HCT116 (cell line): ENCODE measurements at regions not wholly inside any gene's neighbourhood (a gene's known extent, or its start where the extent isn't known, plus 50 kb on each side); places are given as distances from the start of the nearest gene placed in this dataset.

Experiments used
- ATAC-seq: fragments of 200-7000 bp; cut with Tn5 transposase; 2 replicates; pipeline ENCODE4 v1.9.1; 2020; ENCODE audit warnings: mild to moderate bottlenecking, moderate library complexity
- BruUV-seq: library from RNA; stranded (reverse); fragments of 400-500 nt; replicated peaks from 2 replicates; lab custom pipeline; 2021; lab: Mats Ljungman, UMichigan
- CTCF ChIA-PET: fragments of 300-600 bp; sonication (Branson Sonifier 250); formaldehyde crosslinking; loops from one replicate; lab custom pipeline; 2021; ENCODE audit warnings: antibody characterized with exemption; lab: Charles Lee
- POLR2A ChIA-PET: fragments of 300-600, 350-600 bp; sonication (Branson Sonifier 250); formaldehyde crosslinking; loops from one replicate; lab custom pipeline; 2021; ENCODE audit warnings: antibody characterized with exemption; lab: Charles Lee
- RAD21 ChIA-PET, 2 experiments: fragments of 300-600 bp; sonication (Branson Sonifier 250); formaldehyde crosslinking; loops; one replicate each; lab custom pipeline; 2023; ENCODE audit warnings: low total read pairs in 2 of 2; ENCODE audit not compliant: uncharacterized antibody in 2 of 2, unreplicated experiment in 2 of 2, low non-redundant PET in 1 of 2; lab: Charles Lee
- DNase-seq: peaks from one replicate; pipeline ENCODE4 v3.0.0-alpha.2; 2010; ENCODE audit warnings: low read depth, low spot score
- H2AFZ ChIP-seq: fragments of 200-600 bp; shearing (Covaris generic), sonication (generic); 2 replicates; pipeline ENCODE4 v1.6.1; 2017; ENCODE audit warnings: low read depth, mixed run types, mixed read lengths, antibody characterized with exemption, low read length; ENCODE audit not compliant: poor library complexity, severe bottlenecking
- H3K27ac ChIP-seq: 2 replicates; pipeline ENCODE4 v1.5.1; 2012; ENCODE audit warnings: low read depth, low read length
- H3K27me3 ChIP-seq: fragments of 200-600 bp; sonication (generic); 2 replicates; pipeline ENCODE4 v1.6.1; 2016; ENCODE audit warnings: mixed run types, low read length, mixed read lengths; ENCODE audit not compliant: insufficient read depth
- H3K36me3 ChIP-seq, 2 experiments: fragments of 200-500 bp in 1 of 2; fragments of 200-600 bp in 1 of 2; sonication (Bioruptor generic) in 1 of 2; sonication (generic) in 1 of 2; 2 replicates each; pipeline versions ENCODE4 v1.5.1 to v1.6.1; 2014 to 2016; ENCODE audit warnings: low read length in 2 of 2, inconsistent platforms in 1 of 2, mixed read lengths in 1 of 2, mixed run types in 1 of 2; ENCODE audit not compliant: insufficient read depth in 2 of 2, control insufficient read depth in 1 of 2
- H3K4me1 ChIP-seq, 2 experiments: fragments of 200-600 bp in 1 of 2; sonication (generic) in 1 of 2; 2 replicates each; pipeline versions ENCODE4 v1.5.1 to v1.6.1; 2012 to 2017; ENCODE audit warnings: low read length in 2 of 2, inconsistent platforms in 1 of 2, mild to moderate bottlenecking in 1 of 2, mixed read lengths in 1 of 2, mixed run types in 1 of 2, moderate library complexity in 1 of 2; ENCODE audit not compliant: insufficient read depth in 2 of 2, control insufficient read depth in 1 of 2
- H3K4me2 ChIP-seq: fragments of 200-600 bp; sonication (generic); 2 replicates; pipeline ENCODE4 v1.6.1; 2017; ENCODE audit warnings: mixed run types, low read length, mixed read lengths
- H3K4me3 ChIP-seq, 2 experiments: fragments of 200-600 bp in 1 of 2; sonication (generic) in 1 of 2; replicated peaks in 1 of 2; 2 replicates each; pipeline ENCODE4 v1.5.1; 2011 to 2016; ENCODE audit warnings: low read length in 2 of 2, control low read depth in 1 of 2, low read depth in 1 of 2, mild to moderate bottlenecking in 1 of 2, mixed read lengths in 1 of 2, mixed run types in 1 of 2
- H3K79me2 ChIP-seq: fragments of 200-600 bp; sonication (generic); 2 replicates; pipeline ENCODE4 v1.6.1; 2017; ENCODE audit warnings: mild to moderate bottlenecking, mixed run types, low read length, moderate library complexity, mixed read lengths; ENCODE audit not compliant: insufficient read depth
- H3K9ac ChIP-seq: fragments of 200-600 bp; sonication (generic); 2 replicates; pipeline ENCODE4 v1.6.1; 2016; ENCODE audit warnings: low read length, mixed read lengths
- H3K9me2 ChIP-seq: fragments of 200-600 bp; sonication (generic), shearing (Covaris generic); 2 replicates; pipeline ENCODE4 v1.6.1; 2017; ENCODE audit warnings: mixed run types, mild to moderate bottlenecking, moderate library complexity; ENCODE audit not compliant: insufficient read depth
- H3K9me3 ChIP-seq, 2 experiments: fragments of 200-500 bp in 1 of 2; fragments of 200-600 bp in 1 of 2; sonication (Bioruptor generic) in 1 of 2; sonication (generic) in 1 of 2; 2 replicates each; pipeline ENCODE4 v1.6.1; 2014 to 2017; ENCODE audit warnings: low read length in 2 of 2, mixed read lengths in 2 of 2, inconsistent platforms in 1 of 2, low read depth in 1 of 2, mild to moderate bottlenecking in 1 of 2, mixed run types in 1 of 2, moderate library complexity in 1 of 2; ENCODE audit not compliant: control insufficient read depth in 1 of 2, insufficient read depth in 1 of 2
- H4K20me1 ChIP-seq: fragments of 200-600 bp; sonication (generic), shearing (Covaris generic); 2 replicates; pipeline ENCODE4 v1.6.1; 2017; ENCODE audit warnings: mixed run types, mild to moderate bottlenecking, moderate library complexity; ENCODE audit not compliant: insufficient read depth
- CEBPB ChIP-seq: IDR thresholded peaks from 2 replicates; pipeline ENCODE4 v1.6.1; 2012; ENCODE audit warnings: low read depth
- EGR1 ChIP-seq: IDR thresholded peaks from 2 replicates; pipeline ENCODE4 v1.6.1; 2012; ENCODE audit warnings: low read depth
- FOSL1 ChIP-seq: IDR thresholded peaks from 2 replicates; pipeline ENCODE4 v1.6.1; 2012; ENCODE audit warnings: low read depth
- POLR2A ChIP-seq: IDR thresholded peaks from 2 replicates; pipeline ENCODE4 v1.7.0; 2011; ENCODE audit warnings: borderline replicate concordance; ENCODE audit not compliant: insufficient read depth, insufficient read length; ENCODE audit errors: extremely low read depth
- POLR2AphosphoS5 ChIP-seq: IDR thresholded peaks from 2 replicates; pipeline ENCODE4 v1.6.1; 2011; ENCODE audit warnings: mild to moderate bottlenecking, low read depth, low read length, moderate library complexity
- SIN3A ChIP-seq: IDR thresholded peaks from 2 replicates; pipeline ENCODE4 v1.6.1; 2012; ENCODE audit warnings: low read depth
- SP1 ChIP-seq: IDR thresholded peaks from 2 replicates; pipeline ENCODE4 v1.6.1; 2012; ENCODE audit warnings: low read depth
- YY1 ChIP-seq: IDR thresholded peaks from 2 replicates; pipeline ENCODE4 v1.6.1; 2011; ENCODE audit warnings: low read length, low read depth, moderate library complexity, mild to moderate bottlenecking; ENCODE audit not compliant: insufficient replicate concordance; ENCODE audit errors: extremely low read depth
- ZNF274 ChIP-seq: fragments of 200-500 bp; sonication (Bioruptor generic); IDR thresholded peaks from 2 replicates; pipeline ENCODE4 v1.6.1; 2014; ENCODE audit warnings: mild to moderate bottlenecking, low read depth, low read length, inconsistent platforms
- intact Hi-C: fragments of 100-400 bp; cut with micrococcal nuclease; formaldehyde crosslinking; loops from 2 replicates; pipeline ENCODE4 v1.10.0; 2022

DNA sequence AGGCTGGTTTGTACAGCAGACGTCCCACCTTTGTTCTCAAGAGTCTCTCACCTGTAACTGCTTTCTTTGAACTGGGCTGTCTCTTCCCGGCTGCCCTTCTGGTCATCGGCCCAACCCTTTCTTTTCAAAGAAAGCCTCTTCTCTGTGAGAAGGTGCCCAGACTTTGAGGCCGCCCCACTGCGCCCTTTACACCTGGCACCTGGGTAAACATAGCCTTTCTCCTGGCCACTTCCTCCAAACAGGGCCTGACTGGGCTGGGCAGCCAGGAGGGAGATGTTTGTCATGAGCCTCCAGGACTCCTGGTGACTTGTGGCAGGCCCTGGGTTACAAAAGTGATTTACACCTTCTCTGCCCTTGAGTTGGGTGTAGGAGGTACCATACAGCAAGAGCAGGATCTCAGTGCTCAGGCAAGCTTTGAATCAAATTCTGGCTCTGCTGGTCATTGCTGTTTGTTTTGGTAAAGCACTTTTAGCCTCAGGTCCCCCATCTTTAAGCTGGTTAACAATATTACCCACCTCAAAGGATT is 127.2 kb upstream of the CXCL14 start:
- Histone ChIP-seq H3K9me3 (no peaks in the 10 kb centered on the region), H3K27me3 (peaks cover 12% of the 10 kb centered on the region), H2AFZ (no peak overlapping the region), H3K9ac (no peak overlapping the region)
- ATAC-seq, result no peak
- CTCF ChIA-PET, result no interaction called here
- no peak for TF ChIP-seq CEBPB
- TF ChIP-seq EGR1, result no peak
- TF ChIP-seq SIN3A, result no peak
- no peak for TF ChIP-seq YY1
- no peak for TF ChIP-seq ZNF274
- TF ChIP-seq, all 23 proteins: peak for 0
- no peak overlapping the region for H3K27ac ChIP-seq
- no peaks in the 10 kb centered on the region for H3K79me2 ChIP-seq
- BruUV-seq, result no TSS peak
- no peaks in the 10 kb centered on the region for H4K20me1 ChIP-seq
- intact Hi-C loops, result no loop called here
- H3K36me3 ChIP-seq, result no peaks in the 10 kb centered on the region
- no peak for DNase-seq
- no peak overlapping the region for H3K4me2 ChIP-seq
- no peaks in the 10 kb centered on the region for H3K9me2 ChIP-seq
- H3K4me1 ChIP-seq, result peaks cover 0 to 5% of the 10 kb centered on the region in 2 experiments; a peak in 1 of 4 replicates
- POLR2A ChIA-PET, result no interaction called here
- RAD21 ChIA-PET, result no interaction called here
- H3K4me3 ChIP-seq, result no peak overlapping the region

DNA sequence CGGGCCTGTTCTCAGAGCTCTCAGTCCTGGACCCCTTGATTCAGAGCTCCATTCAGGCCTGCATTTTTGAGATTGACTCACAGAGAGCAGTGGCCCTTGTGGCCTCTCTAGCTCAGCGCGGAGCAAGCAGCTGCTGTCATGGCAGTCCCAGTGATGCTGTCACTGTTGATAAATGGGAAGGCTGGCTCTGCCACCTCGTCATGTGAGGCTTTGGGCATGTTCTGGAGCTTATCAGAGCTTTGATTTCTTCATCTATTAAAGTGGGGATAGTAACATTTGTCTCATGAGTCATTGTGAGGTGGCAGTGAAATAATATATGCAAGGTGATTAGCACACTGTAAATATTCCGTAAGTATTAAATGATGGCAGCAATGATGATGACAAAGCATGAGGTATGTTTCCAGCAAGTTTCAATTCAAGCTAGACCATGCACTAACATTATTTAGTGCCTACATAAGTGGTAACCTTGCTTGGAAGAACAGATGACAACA is 126.4 kb upstream of the CXCL14 start:
- BruUV-seq, result no TSS peak
- POLR2A ChIA-PET, result no interaction called here
- RAD21 ChIA-PET, result no interaction called here
- no peak overlapping the region for H3K27ac ChIP-seq
- no peaks in the 10 kb centered on the region for H3K9me2 ChIP-seq
- no peaks in the 10 kb centered on the region for H4K20me1 ChIP-seq
- no peaks in the 10 kb centered on the region for H3K36me3 ChIP-seq
- intact Hi-C loops, result no loop called here
- no peak for ATAC-seq
- no peak for DNase-seq
- no peak for TF ChIP-seq POLR2AphosphoS5
- no peak for TF ChIP-seq POLR2A
- TF ChIP-seq EGR1, result no peak
- TF ChIP-seq SP1, result no peak
- TF ChIP-seq FOSL1, result no peak
- TF ChIP-seq CEBPB, result no peak
- no peak overlapping the region for H3K9ac ChIP-seq
- H2AFZ ChIP-seq, result no peak overlapping the region
- peaks cover 4% of the 10 kb centered on the region for H3K27me3 ChIP-seq
- CTCF ChIA-PET, result interaction anchor here (0.9 kb wide), 1 partner anchor 139 kb away, joined by 3 read pairs; no protein-coding TSS in a partner anchor
- no peak overlapping the region for H3K4me3 ChIP-seq
- H3K4me2 ChIP-seq, result no peak overlapping the region
- no peaks in the 10 kb centered on the region for H3K79me2 ChIP-seq
- H3K9me3 ChIP-seq, result no peaks in the 10 kb centered on the region
- H3K4me1 ChIP-seq, result peaks cover 0 to 5% of the 10 kb centered on the region in 2 experiments; a peak in 1 of 4 replicates
